Motor neuron (in vitro differentiated cells): ENCODE measurements at regions not wholly inside any gene's neighbourhood (a gene's known extent, or its start where the extent isn't known, plus 50 kb on each side); places are given as distances from the start of the nearest gene placed in this dataset.

Experiments used
- ATAC-seq, 8 experiments: fragments of 200-7000 bp; cut with Tn5 transposase; replicated peaks in 6 of 8; 2 replicates each; pipeline ENCODE4 v1.8.0; 2021; ENCODE audit warnings: mild to moderate bottlenecking in 8 of 8, moderate library complexity in 8 of 8
- H3K27ac ChIP-seq, 2 donors: fragments of 250-450 bp; sonication (Bioruptor Pico); 2 replicates each; pipeline ENCODE4 v1.9.0; 2021; ENCODE audit warnings: antibody characterized with exemption in 2 of 2, mild to moderate bottlenecking in 2 of 2, moderate library complexity in 1 of 2
- H3K4me1 ChIP-seq, 2 donors: fragments of 250-450 bp; sonication (Bioruptor Pico); replicated peaks in 1 of 2; 2 replicates each; pipeline ENCODE4 v1.6.1; 2021; ENCODE audit warnings: antibody characterized with exemption in 2 of 2, mild to moderate bottlenecking in 2 of 2, moderate library complexity in 1 of 2
- H3K4me3 ChIP-seq, 5 donors: fragments of 250-450 bp; sonication (Bioruptor Pico); 2 replicates each; pipeline ENCODE4 v1.9.0; 2021; ENCODE audit warnings: antibody characterized with exemption in 5 of 5, mild to moderate bottlenecking in 5 of 5, moderate library complexity in 4 of 5
- WGBS, 10 experiments: fragments of 450-650 bp; shearing (Covaris generic); methylation state at CpG; one replicate each; pipeline ENCODE4 v1.0.0; 2022; 5-methylcytosine and 5-hydroxymethylcytosine counted together
- in situ Hi-C, 9 experiments: fragments of 400-800 bp; cut with MboI; loops; one replicate each; pipeline ENCODE4 v1.15.0; 2021; ENCODE audit warnings: low sequenced_read_pairs in 9 of 9, low pct_unique_long_range_greater_than_20kb in 2 of 9; ENCODE audit not compliant: unreplicated experiment in 9 of 9

GRCh38 chr5:57320582-57320981 is 146.7 kb downstream of the GPBP1 start:
- WGBS, 10 experiments, result 17 to 100% (median 70%) methylated on average over 1 to 6 of the region's 6 CpGs; no CpG with 5 or more reads in 1 of the 10 experiments
- Histone ChIP-seq H3K27ac (no peak overlapping the region), H3K4me3 (no peak overlapping the region), H3K4me1 (peaks cover 6 to 8% of the 10 kb centered on the region in 2 donors)
- ATAC-seq, result no peak
- in situ Hi-C loops, result loop anchor here in 3 of 9 experiments (25.0 kb wide), 2 partner anchors 167 to 1142 kb away; partner anchors contain the start of genes ACTBL2 (in 2 of the 3) and PLK2 (in 1 of the 3)

GRCh38 chr5:57319628-57320027 is 145.8 kb downstream of the GPBP1 start:
- in situ Hi-C loops, result loop anchor here in 3 of 9 experiments (25.0 kb wide), 2 partner anchors 168 to 1143 kb away; partner anchors contain the start of genes ACTBL2 (in 2 of the 3) and PLK2 (in 1 of the 3)
- ATAC-seq, result no peak
- Histone ChIP-seq H3K4me1 (peaks cover under 1 to 1% of the 10 kb centered on the region in 2 donors), H3K4me3 (no peak overlapping the region), H3K27ac (no peak overlapping the region)
- 54 to 100% (median 89%) methylated on average over 1 to 4 of the region's 4 CpGs; no CpG with 5 or more reads in 2 of the 10 experiments for WGBS, 10 experiments

DNA sequence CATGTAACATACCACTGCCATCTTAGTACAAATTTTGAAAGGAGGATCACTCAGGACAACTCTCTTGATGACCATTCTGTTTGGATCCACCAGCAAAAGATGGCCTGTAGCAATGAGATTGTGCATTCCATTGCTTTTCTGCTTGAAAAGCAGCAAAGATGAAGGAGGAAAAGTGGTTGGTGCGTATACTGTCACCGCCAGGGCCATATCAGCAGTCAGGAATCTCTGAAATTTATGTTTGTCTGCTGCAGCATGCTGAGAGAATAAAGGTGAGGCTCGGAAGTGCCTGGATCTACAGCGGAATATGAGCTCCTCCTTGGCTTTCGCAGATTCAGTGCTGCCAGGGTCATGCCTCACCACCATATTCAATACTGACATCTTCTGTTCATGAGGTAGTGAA is 144.4 kb downstream of the GPBP1 start:
- Histone ChIP-seq H3K4me1 (no peaks in the 10 kb centered on the region), H3K4me3 (no peak overlapping the region), H3K27ac (no peak overlapping the region)
- in situ Hi-C loops, result loop anchor here in 3 of 9 experiments (25.0 kb wide), 2 partner anchors 169 to 1144 kb away; partner anchors contain the start of genes ACTBL2 (in 2 of the 3) and PLK2 (in 1 of the 3)
- no peak for ATAC-seq
- WGBS, 10 experiments, result 71 to 100% (median 80%) methylated on average over 1 to 5 of the region's 5 CpGs; no CpG with 5 or more reads in 3 of the 10 experiments

- H3K4me3 ChIP-seq, result no peak overlapping the region
- ATAC-seq, result peak in 2 of 8 experiments; percentile 30 to 34
- H3K27ac ChIP-seq, result no peak overlapping the region
- WGBS, 10 experiments, result 57 to 100% (median 80%) methylated on average over 1 to 5 of the region's 5 CpGs; no CpG with 5 or more reads in 1 of the 10 experiments
- in situ Hi-C loops, result loop anchor here in 3 of 9 experiments (25.0 kb wide), 2 partner anchors 170 to 1145 kb away; partner anchors contain the start of genes ACTBL2 (in 2 of the 3) and PLK2 (in 1 of the 3)
- H3K4me1 ChIP-seq, result no peaks in the 10 kb centered on the region
These were observed 143.5 kb downstream of the GPBP1 start for GRCh38 chr5:57317341-57317740.

DNA sequence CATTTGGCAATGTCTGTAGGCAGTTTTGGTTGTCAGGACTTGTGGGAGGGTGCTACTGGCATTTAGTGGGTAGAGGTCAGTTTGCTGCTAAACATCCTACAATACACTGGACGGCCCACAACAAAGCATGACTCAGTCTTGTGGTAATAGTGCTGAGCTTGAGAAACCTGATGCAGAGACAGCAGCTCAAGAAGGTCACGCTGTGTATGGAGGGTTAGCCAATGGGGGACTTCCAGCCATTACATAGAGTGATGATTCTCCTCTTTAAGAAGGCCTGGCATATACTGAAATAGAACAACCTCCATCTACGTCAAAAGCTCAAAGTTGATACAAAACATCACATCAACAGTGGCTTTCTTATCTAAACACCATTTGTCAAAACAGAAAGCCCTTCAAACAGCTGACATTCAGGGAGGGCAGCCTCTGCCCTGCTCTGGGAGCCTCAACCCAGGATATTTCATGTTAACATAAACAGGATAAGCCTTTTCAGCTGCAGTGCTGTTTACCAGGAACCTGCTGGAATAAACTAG is 143.0 kb downstream of the GPBP1 start:
- H3K4me1 ChIP-seq, result no peaks in the 10 kb centered on the region
- WGBS, 10 experiments, result 20 to 94% (median 76%) methylated on average over 1 to 3 of the region's 3 CpGs; no CpG with 5 or more reads in 5 of the 10 experiments
- no peak overlapping the region for H3K27ac ChIP-seq
- in situ Hi-C loops, result loop anchor here in 3 of 9 experiments (25.0 kb wide), 2 partner anchors 170 to 1145 kb away; partner anchors contain the start of genes ACTBL2 (in 2 of the 3) and PLK2 (in 1 of the 3)
- peak in 4 of 8 experiments; percentile 20 to 100 (median 84) for ATAC-seq
- H3K4me3 ChIP-seq, result no peak overlapping the region

DNA sequence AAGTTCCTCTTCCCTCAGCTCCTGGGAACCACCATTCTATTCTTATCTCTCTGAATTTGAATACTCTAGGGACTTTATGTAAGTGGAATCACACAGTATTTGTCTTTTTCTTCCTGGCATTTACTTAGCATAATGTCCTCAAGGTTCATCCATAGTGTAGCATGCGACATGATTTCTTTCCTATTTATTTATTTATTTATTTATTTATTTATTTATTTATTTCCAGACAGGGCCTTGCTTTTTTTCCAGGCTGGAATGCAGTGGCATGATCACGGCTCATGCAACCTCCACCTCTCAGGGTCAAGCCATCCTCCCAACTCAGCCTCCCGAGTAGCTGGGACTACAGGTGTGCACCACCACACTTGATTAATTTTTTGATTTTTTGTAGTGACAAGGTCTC is 142.1 kb downstream of the GPBP1 start:
- ATAC-seq, result no peak
- in situ Hi-C loops, result loop anchor here in 3 of 9 experiments (25.0 kb wide), 2 partner anchors 171 to 1146 kb away; partner anchors contain the start of genes ACTBL2 (in 2 of the 3) and PLK2 (in 1 of the 3)
- Histone ChIP-seq H3K27ac (no peak overlapping the region), H3K4me3 (no peak overlapping the region), H3K4me1 (no peaks in the 10 kb centered on the region)
- 25 to 100% (median 100%) methylated on average over 1 to 3 of the region's 3 CpGs for WGBS, 10 experiments
